Upper lobe of right lung (tissue), 1 donor: ENCODE measurements at regions not wholly inside any gene's neighbourhood (a gene's known extent, or its start where the extent isn't known, plus 50 kb on each side); places are given as distances from the start of the nearest gene placed in this dataset.

Experiments used
- ATAC-seq: fragments of 200-7000 bp; cut with Tn5 transposase; one replicate; pipeline ENCODE4 v1.9.1; 2020; ENCODE audit warnings: mild to moderate bottlenecking, moderate library complexity
- DNase-seq: peaks from one replicate; pipeline ENCODE4 v3.0.0-alpha.2; 2020
- H3K27ac ChIP-seq: fragments of 200-600 bp; one replicate; pipeline ENCODE4 v1.8.0; 2022
- H3K27me3 ChIP-seq: fragments of 200-600 bp; one replicate; pipeline ENCODE4 v1.8.0; 2022; ENCODE audit warnings: mild to moderate bottlenecking
- H3K36me3 ChIP-seq: fragments of 200-600 bp; one replicate; pipeline ENCODE4 v1.8.0; 2022
- H3K4me1 ChIP-seq: fragments of 200-600 bp; one replicate; pipeline ENCODE4 v1.8.0; 2022
- H3K4me3 ChIP-seq: fragments of 200-600 bp; one replicate; pipeline ENCODE4 v1.8.0; 2022; ENCODE audit warnings: mild to moderate bottlenecking
- H3K9me3 ChIP-seq: fragments of 200-600 bp; one replicate; pipeline ENCODE4 v1.8.0; 2022
- CTCF ChIP-seq: fragments of 200-600 bp; IDR thresholded peaks from one replicate; pipeline ENCODE4 v1.8.0; 2022; ENCODE audit warnings: antibody characterized with exemption
- intact Hi-C: fragments of 100-400 bp; cut with DNase I; formaldehyde crosslinking; loops from one replicate; pipeline ENCODE4 v1.11.0; 2022
- donor health status: DM: no; HTN: yes; CAD: no; lungs with severe emphysema.

GRCh38 chr2:16438613-16439321 lies 226.9 kb downstream of the CYRIA start:
- no peaks in the 10 kb centered on the region for H3K27me3 ChIP-seq
- no peaks in the 10 kb centered on the region for H3K36me3 ChIP-seq
- H3K27ac ChIP-seq: no peak overlapping the region
- no peak for TF ChIP-seq CTCF
- intact Hi-C loops: no loop called here
- DNase-seq (no peak), ATAC-seq (no peak)
- H3K4me3 ChIP-seq: no peak overlapping the region
- H3K4me1 ChIP-seq: no peaks in the 10 kb centered on the region
- H3K9me3 ChIP-seq: no peaks in the 10 kb centered on the region

- Histone ChIP-seq H3K27me3 (no peaks in the 10 kb centered on the region), H3K4me1 (no peaks in the 10 kb centered on the region), H3K9me3 (no peaks in the 10 kb centered on the region), H3K36me3 (no peaks in the 10 kb centered on the region), H3K4me3 (no peak overlapping the region), H3K27ac (no peak overlapping the region)
- intact Hi-C loops: no loop called here
- TF ChIP-seq CTCF: no peak
- DNase-seq (no peak), ATAC-seq (no peak)
These were observed 228.4 kb downstream of the CYRIA start for GRCh38 chr2:16437189-16437588.

GRCh38 chr2:16434393-16434792 lies 231.2 kb downstream of the CYRIA start:
- no peak overlapping the region for H3K4me3 ChIP-seq
- ATAC-seq: no peak
- intact Hi-C loops: no loop called here
- no peak overlapping the region for H3K27ac ChIP-seq
- no peak for TF ChIP-seq CTCF
- no peaks in the 10 kb centered on the region for H3K36me3 ChIP-seq
- no peaks in the 10 kb centered on the region for H3K9me3 ChIP-seq
- H3K27me3 ChIP-seq: no peaks in the 10 kb centered on the region
- DNase-seq: no peak
- no peaks in the 10 kb centered on the region for H3K4me1 ChIP-seq

- H3K27me3 ChIP-seq: no peaks in the 10 kb centered on the region
- TF ChIP-seq CTCF: no peak
- DNase-seq (no peak), ATAC-seq (no peak)
- H3K4me1 ChIP-seq: no peaks in the 10 kb centered on the region
- no peak overlapping the region for H3K27ac ChIP-seq
- no peaks in the 10 kb centered on the region for H3K9me3 ChIP-seq
- no peaks in the 10 kb centered on the region for H3K36me3 ChIP-seq
- intact Hi-C loops: no loop called here
- H3K4me3 ChIP-seq: no peak overlapping the region
These were observed 234.8 kb downstream of the CYRIA start for GRCh38 chr2:16430846-16431245.

- ATAC-seq (no peak), DNase-seq (no peak)
- Histone ChIP-seq H3K4me1 (no peaks in the 10 kb centered on the region), H3K9me3 (no peaks in the 10 kb centered on the region), H3K4me3 (no peak overlapping the region), H3K36me3 (no peaks in the 10 kb centered on the region), H3K27ac (no peak overlapping the region), H3K27me3 (no peaks in the 10 kb centered on the region)
- intact Hi-C loops: no loop called here
- TF ChIP-seq CTCF: no peak
These were observed 236.0 kb downstream of the CYRIA start for GRCh38 chr2:16429431-16430145.
